ENCODE measurements at regions not wholly inside any gene's neighbourhood (a gene's known extent, or its start where the extent isn't known, plus 50 kb on each side); places are given as distances from the start of the nearest gene placed in this dataset.

DNA sequence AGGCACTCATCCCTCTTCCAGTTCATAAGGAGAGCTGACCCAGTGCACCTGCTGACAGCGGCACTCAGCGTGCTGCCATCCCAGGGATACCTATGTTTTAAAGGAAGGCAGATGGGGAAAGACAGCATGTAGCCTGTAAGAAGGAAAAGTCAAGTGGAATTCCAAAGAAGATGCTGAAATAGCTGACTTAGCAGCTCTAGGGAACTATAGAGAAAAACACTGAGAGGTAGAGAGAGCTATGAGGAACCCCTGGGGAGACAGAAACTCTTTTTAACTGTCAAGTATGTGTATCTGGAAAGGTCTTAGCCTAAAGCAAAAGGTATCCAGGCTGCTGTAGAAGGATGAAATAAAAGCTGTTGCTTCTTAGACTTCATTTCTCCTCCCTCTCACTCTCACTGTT is 113.4 kb upstream of the BCL6 start:
- TF ChIP-seq, protein P1, sequence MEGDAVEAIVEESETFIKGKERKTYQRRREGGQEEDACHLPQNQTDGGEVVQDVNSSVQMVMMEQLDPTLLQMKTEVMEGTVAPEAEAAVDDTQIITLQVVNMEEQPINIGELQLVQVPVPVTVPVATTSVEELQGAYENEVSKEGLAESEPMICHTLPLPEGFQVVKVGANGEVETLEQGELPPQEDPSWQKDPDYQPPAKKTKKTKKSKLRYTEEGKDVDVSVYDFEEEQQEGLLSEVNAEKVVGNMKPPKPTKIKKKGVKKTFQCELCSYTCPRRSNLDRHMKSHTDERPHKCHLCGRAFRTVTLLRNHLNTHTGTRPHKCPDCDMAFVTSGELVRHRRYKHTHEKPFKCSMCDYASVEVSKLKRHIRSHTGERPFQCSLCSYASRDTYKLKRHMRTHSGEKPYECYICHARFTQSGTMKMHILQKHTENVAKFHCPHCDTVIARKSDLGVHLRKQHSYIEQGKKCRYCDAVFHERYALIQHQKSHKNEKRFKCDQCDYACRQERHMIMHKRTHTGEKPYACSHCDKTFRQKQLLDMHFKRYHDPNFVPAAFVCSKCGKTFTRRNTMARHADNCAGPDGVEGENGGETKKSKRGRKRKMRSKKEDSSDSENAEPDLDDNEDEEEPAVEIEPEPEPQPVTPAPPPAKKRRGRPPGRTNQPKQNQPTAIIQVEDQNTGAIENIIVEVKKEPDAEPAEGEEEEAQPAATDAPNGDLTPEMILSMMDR (IDR thresholded peaks at IDR 0.05; ENCODE audit: low read depth, low read length), result no peak
- TF ChIP-seq, protein P2, sequence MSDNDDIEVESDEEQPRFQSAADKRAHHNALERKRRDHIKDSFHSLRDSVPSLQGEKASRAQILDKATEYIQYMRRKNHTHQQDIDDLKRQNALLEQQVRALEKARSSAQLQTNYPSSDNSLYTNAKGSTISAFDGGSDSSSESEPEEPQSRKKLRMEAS (IDR thresholded peaks at IDR 0.05; ENCODE audit: low read depth, low read length), result no peak
- TF ChIP-seq POLR2A (IDR thresholded peaks at IDR 0.05; ENCODE audit: extremely low read depth, insufficient read length), result no peak
